ENCODE measurements at regions not wholly inside any gene's neighbourhood (a gene's known extent, or its start where the extent isn't known, plus 50 kb on each side); places are given as distances from the start of the nearest gene placed in this dataset.

GRCh38 chr13:80235166-80235966 is 105.6 kb downstream of the SPRY2 start:
- TF ChIP-seq POLR2A (IDR thresholded peaks at IDR 0.05; ENCODE audit: low read depth), result no peak
- no peak for TF ChIP-seq POLR2AphosphoS5 (IDR thresholded peaks at IDR 0.05)
- no peak for TF ChIP-seq CTCF (IDR thresholded peaks at IDR 0.05)
- TF ChIP-seq EP300 (IDR thresholded peaks at IDR 0.05), result no peak

Data from esophagus muscularis mucosa (tissue), 4 donors.